GM23338 (cell line): ENCODE measurements at regions not wholly inside any gene's neighbourhood (a gene's known extent, or its start where the extent isn't known, plus 50 kb on each side); places are given as distances from the start of the nearest gene placed in this dataset.
"Not testable (repeated sequence)": the region's sequence is repeated elsewhere in the genome, so short reads cannot be mapped to it uniquely, and the experiment has no call there.

Source experiments
- ATAC-seq: fragments of 200-7000 bp; cut with Tn5 transposase; 3 replicates; pipeline ENCODE4 v1.9.1; 2020
- DNase-seq: peaks from one replicate; pipeline ENCODE4 v3.0.0-alpha.2; 2015; ENCODE audit warnings: low spot score
- H2AFZ ChIP-seq: fragments of 200-600 bp; sonication (generic); 2 replicates; pipeline ENCODE4 v1.8.0; 2016; ENCODE audit warnings: antibody characterized with exemption, mild to moderate bottlenecking, moderate library complexity
- H3F3A ChIP-seq: fragments of 200-600 bp; sonication (generic); replicated peaks from 2 replicates; pipeline ENCODE4 v1.8.0; 2017; ENCODE audit warnings: antibody characterized with exemption, mixed run types, low read depth
- H3K27ac ChIP-seq: fragments of 200-600 bp; sonication (generic); 2 replicates; pipeline ENCODE4 v1.6.1; 2016; ENCODE audit warnings: low read depth
- H3K27me3 ChIP-seq: fragments of 200-600 bp; sonication (generic); 2 replicates; pipeline ENCODE4 v1.8.0; 2016; ENCODE audit warnings: mild to moderate bottlenecking, mixed run types, moderate library complexity; ENCODE audit not compliant: insufficient read depth
- H3K36me3 ChIP-seq: fragments of 200-600 bp; sonication (generic); 2 replicates; pipeline ENCODE4 v1.8.0; 2016; ENCODE audit warnings: mild to moderate bottlenecking; ENCODE audit not compliant: insufficient read depth
- H3K4me1 ChIP-seq: fragments of 200-600 bp; sonication (generic); 2 replicates; pipeline ENCODE4 v1.8.0; 2016; ENCODE audit warnings: mild to moderate bottlenecking, moderate library complexity; ENCODE audit not compliant: insufficient read depth
- H3K4me2 ChIP-seq: fragments of 200-600 bp; sonication (generic); 2 replicates; pipeline ENCODE4 v1.7.1; 2017; ENCODE audit warnings: mixed run types
- H3K4me3 ChIP-seq: fragments of 200-600 bp; sonication (generic); 2 replicates; pipeline ENCODE4 v1.6.1; 2016; ENCODE audit warnings: mixed run types
- H3K79me2 ChIP-seq: fragments of 200-600 bp; sonication (generic); replicated peaks from 2 replicates; pipeline ENCODE4 v1.8.0; 2017; ENCODE audit warnings: mild to moderate bottlenecking; ENCODE audit not compliant: insufficient read depth
- H3K9me2 ChIP-seq: fragments of 200-600 bp; sonication (generic); 2 replicates; pipeline ENCODE4 v1.8.0; 2017; ENCODE audit not compliant: insufficient read depth
- H4K20me1 ChIP-seq: fragments of 200-600 bp; sonication (generic); replicated peaks from 2 replicates; pipeline ENCODE4 v1.8.0; 2017; ENCODE audit warnings: mild to moderate bottlenecking; ENCODE audit not compliant: insufficient read depth
- H3K27ac Mint-ChIP-seq: 2 replicates; pipeline ENCODE4 v1.8.0; 2020; ENCODE audit warnings: inconsistent platforms, mild to moderate bottlenecking, moderate library complexity, mixed read lengths
- H3K27me3 Mint-ChIP-seq: 3 replicates; pipeline ENCODE4 v1.8.0; 2022; ENCODE audit warnings: low read depth, mild to moderate bottlenecking, moderate library complexity, mixed read lengths, inconsistent platforms; ENCODE audit not compliant: insufficient read depth, poor library complexity
- H3K36me3 Mint-ChIP-seq: 3 replicates; pipeline ENCODE4 v1.8.0; 2021; ENCODE audit warnings: low read depth, mild to moderate bottlenecking, inconsistent platforms, moderate library complexity, mixed read lengths
- H3K4me1 Mint-ChIP-seq: 3 replicates; pipeline ENCODE4 v1.8.0; 2020; ENCODE audit warnings: mild to moderate bottlenecking, inconsistent platforms, mixed read lengths
- H3K4me3 Mint-ChIP-seq: 3 replicates; pipeline ENCODE4 v1.8.0; 2021; ENCODE audit warnings: moderate library complexity, mild to moderate bottlenecking, inconsistent platforms, mixed read lengths
- H3K9me3 Mint-ChIP-seq: 3 replicates; pipeline ENCODE4 v1.8.0; 2020; ENCODE audit warnings: moderate library complexity, mild to moderate bottlenecking, inconsistent platforms, mixed read lengths
- CREB1 ChIP-seq: fragments of 250-450 bp; sonication (Bioruptor Pico); IDR thresholded peaks from 2 replicates; pipeline ENCODE4 v1.5.0; 2020; ENCODE audit warnings: low read depth, mild to moderate bottlenecking, moderate library complexity
- EZH2 ChIP-seq: fragments of 200-600 bp; sonication (generic); IDR thresholded peaks from one replicate; pipeline ENCODE4 v1.8.0; 2017; ENCODE audit warnings: antibody characterized with exemption, mild to moderate bottlenecking, low read depth; ENCODE audit not compliant: unreplicated experiment
- JUNB ChIP-seq: IDR thresholded peaks from one replicate; pipeline ENCODE4 v1.6.1; 2016; ENCODE audit warnings: antibody characterized with exemption; ENCODE audit not compliant: unreplicated experiment
- NANOG ChIP-seq: IDR thresholded peaks from 2 replicates; pipeline ENCODE4 v1.6.1; 2016; ENCODE audit warnings: antibody characterized with exemption, borderline replicate concordance
- REST ChIP-seq: IDR thresholded peaks from one replicate; pipeline ENCODE4 v1.6.1; 2018; ENCODE audit warnings: antibody characterized with exemption; ENCODE audit not compliant: unreplicated experiment
- ZNF331 ChIP-seq: fragments of 250-450 bp; sonication (Bioruptor Pico); IDR thresholded peaks from 2 replicates; pipeline ENCODE4 v1.5.0; 2020; ENCODE audit warnings: low read depth, mild to moderate bottlenecking, moderate library complexity

GRCh38 chr1:185540295-185540694, 193.9 kb upstream of the HMCN1 start:
- no peaks in the 10 kb centered on the region for H3K27me3 ChIP-seq
- no peak overlapping the region for H2AFZ ChIP-seq
- Mint-ChIP-seq H3K36me3 (peaks cover 15% of the 10 kb centered on the region), H3K9me3 (no peaks in the 10 kb centered on the region; the same call in 2 of the 3 replicates), H3K27ac (no peak overlapping the region), H3K4me3 (no peak overlapping the region), H3K4me1 (peaks cover 44% of the 10 kb centered on the region), H3K27me3 (peaks cover 11% of the 10 kb centered on the region)
- no peak for ATAC-seq
- H3K27ac ChIP-seq = no peak overlapping the region
- no peak for DNase-seq
- H4K20me1 ChIP-seq = no peaks in the 10 kb centered on the region
- no peaks in the 10 kb centered on the region for H3K79me2 ChIP-seq
- no peak overlapping the region for H3K4me2 ChIP-seq
- H3K36me3 ChIP-seq = no peaks in the 10 kb centered on the region
- H3K4me3 ChIP-seq = no peak overlapping the region
- no peak for TF ChIP-seq EZH2
- no peak for TF ChIP-seq REST
- no peak for TF ChIP-seq ZNF331 (CRISPR knock-in tag)
- no peak for TF ChIP-seq JUNB
- no peak for TF ChIP-seq NANOG
- H3F3A ChIP-seq = no peaks in the 10 kb centered on the region
- H3K9me2 ChIP-seq = peaks cover 14% of the 10 kb centered on the region
- H3K4me1 ChIP-seq = peaks cover 37% of the 10 kb centered on the region

- Mint-ChIP-seq H3K27ac (no peak overlapping the region), H3K9me3 (no peaks in the 10 kb centered on the region; the same call in 2 of the 3 replicates), H3K4me3 (no peak overlapping the region), H3K36me3 (peaks cover 15% of the 10 kb centered on the region), H3K4me1 (peaks cover 42% of the 10 kb centered on the region), H3K27me3 (peaks cover 11% of the 10 kb centered on the region)
- Histone ChIP-seq H3K79me2 (no peaks in the 10 kb centered on the region), H3K36me3 (no peaks in the 10 kb centered on the region), H3K4me1 (peaks cover 29% of the 10 kb centered on the region), H2AFZ (no peak overlapping the region), H4K20me1 (no peaks in the 10 kb centered on the region), H3K9me2 (peaks cover 14% of the 10 kb centered on the region), H3K4me2 (no peak overlapping the region), H3F3A (no peaks in the 10 kb centered on the region), H3K4me3 (no peak overlapping the region), H3K27me3 (no peaks in the 10 kb centered on the region), H3K27ac (no peak overlapping the region)
- no peak for TF ChIP-seq ZNF331 (CRISPR knock-in tag)
- peak; percentile 43; the same call in 2 of the 3 replicates for ATAC-seq
- DNase-seq = no peak
Measured at GRCh38 chr1:185539277-185539943, 194.8 kb upstream of the HMCN1 start.

- peaks cover 15% of the 10 kb centered on the region for H3K36me3 Mint-ChIP-seq
Measured at GRCh38 chr1:185538309-185538898, 195.8 kb upstream of the HMCN1 start.

More at GRCh38 chr1:185538309-185538898, 195.8 kb upstream of the HMCN1 start:
- Histone ChIP-seq H3K4me3 (peak overlapping the region; percentile 21), H3K4me1 (peaks cover 29% of the 10 kb centered on the region), H3K27ac (peak overlapping the region; percentile 91), H3K9me2 (peaks cover 14% of the 10 kb centered on the region), H3K4me2 (peak overlapping the region; percentile 61)
- not testable (repeated sequence) for H3K27ac Mint-ChIP-seq, H3K36me3 ChIP-seq, H4K20me1 ChIP-seq, H3K9me3 Mint-ChIP-seq, H2AFZ ChIP-seq, H3K79me2 ChIP-seq, H3K27me3 ChIP-seq, H3F3A ChIP-seq, ATAC-seq
- peak overlapping the region; percentile 25; the same call in 1 of the 3 replicates for H3K4me3 Mint-ChIP-seq
- H3K27me3 Mint-ChIP-seq = peaks cover 11% of the 10 kb centered on the region
- H3K4me1 Mint-ChIP-seq = peaks cover 42% of the 10 kb centered on the region
- TF ChIP-seq CREB1 (CRISPR knock-in tag) (0 out of 2 replicates have a peak, but pooled peaks have one; percentile 8), NANOG (peak; percentile 27; the same call in 1 of the 2 replicates)
- DNase-seq = peak; percentile 57
